HG03565 (cell line): ENCODE measurements at regions not wholly inside any gene's neighbourhood (a gene's known extent, or its start where the extent isn't known, plus 50 kb on each side); places are given as distances from the start of the nearest gene placed in this dataset.

ENCODE experiments used
- ATAC-seq: cut with Tn5 transposase; IDR thresholded peaks from one replicate; pipeline ENCODE4 v1.9.1; 2021; ENCODE audit warnings: mild to moderate bottlenecking, moderate library complexity; ENCODE audit not compliant: unreplicated experiment

DNA sequence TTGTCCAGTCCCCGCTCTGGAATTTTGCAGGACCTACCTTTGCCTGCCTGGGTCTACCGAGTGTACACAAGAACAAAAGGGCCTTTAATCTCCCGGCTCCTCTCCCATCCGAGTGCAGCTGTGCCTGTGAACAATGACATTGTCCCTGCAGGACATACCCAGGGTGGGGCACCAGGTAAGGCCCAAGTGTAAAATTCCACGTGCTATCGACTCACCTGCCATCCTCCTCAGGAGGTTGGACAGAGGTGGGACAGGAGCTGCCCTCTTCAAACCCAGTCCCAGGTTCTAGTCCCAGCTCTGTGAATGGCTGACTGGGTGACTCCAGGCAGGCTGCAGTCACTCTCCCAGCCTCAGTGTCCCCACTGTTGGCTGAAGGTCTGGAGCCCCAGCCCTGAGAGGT, 159.6 kb upstream of the ALDH1B1 start:
- ATAC-seq, result no peak

- no peak for ATAC-seq
Observed at GRCh38 chr9:38229504-38230155, 160.6 kb upstream of the SHB start.

GRCh38 chr9:38229104-38229500, 160.1 kb upstream of the SHB start:
- ATAC-seq, result no peak

DNA sequence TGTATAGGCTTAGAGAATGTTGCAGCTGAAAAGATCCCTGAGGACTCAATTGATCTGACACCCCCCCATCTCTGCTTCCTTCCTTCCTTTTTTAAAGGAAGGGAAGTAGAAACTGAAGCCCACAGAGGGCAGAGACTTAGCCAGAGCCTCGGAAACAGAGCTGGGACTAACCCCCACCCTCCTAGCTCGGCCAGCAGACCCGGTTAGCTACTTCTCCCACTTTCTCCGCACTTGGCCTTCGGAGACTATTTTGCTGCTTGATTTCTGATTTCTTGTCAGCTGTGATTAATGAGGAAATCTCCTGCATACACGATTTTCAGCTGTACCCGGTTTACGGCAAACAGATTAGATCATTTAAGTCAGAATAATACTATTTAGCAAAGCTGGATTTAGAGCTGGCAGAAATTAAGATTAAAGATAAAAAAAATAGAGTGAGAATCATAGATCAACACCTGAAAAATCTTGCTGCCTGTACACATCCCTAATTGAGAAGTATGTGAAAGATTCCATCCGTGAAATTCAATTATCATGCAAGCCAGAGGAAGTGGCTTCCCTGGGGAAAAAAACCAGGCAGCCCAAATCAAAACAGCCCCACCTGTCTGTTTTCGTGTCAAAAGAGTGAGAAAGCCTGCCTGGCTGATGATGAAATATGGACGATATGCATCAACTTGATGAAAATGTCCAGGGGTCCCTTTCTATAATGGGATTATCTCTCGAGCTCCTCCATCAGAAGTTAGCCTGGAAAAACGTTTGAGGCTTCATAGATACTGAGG, 159.5 kb upstream of the SHB start:
- ATAC-seq, result no peak

DNA sequence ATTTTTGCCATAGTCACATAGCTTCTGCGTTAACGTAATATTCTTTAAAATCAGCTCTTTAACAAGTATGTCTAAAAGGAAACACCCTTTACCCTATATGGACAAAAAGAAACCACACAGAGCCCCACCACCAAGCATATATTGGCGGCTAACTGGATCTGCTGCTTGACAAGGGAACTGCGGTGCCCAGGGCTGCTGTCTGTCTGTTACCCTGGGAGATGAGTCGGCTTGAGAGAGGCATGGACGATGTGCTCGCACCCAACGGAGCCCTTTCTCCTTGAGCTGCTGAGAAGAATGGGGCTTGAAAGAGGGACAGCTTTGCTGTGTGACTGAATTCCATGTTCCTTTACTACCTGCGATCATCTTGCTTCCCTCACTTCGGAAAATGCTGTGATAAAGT, 158.6 kb upstream of the SHB start:
- ATAC-seq, result no peak

DNA sequence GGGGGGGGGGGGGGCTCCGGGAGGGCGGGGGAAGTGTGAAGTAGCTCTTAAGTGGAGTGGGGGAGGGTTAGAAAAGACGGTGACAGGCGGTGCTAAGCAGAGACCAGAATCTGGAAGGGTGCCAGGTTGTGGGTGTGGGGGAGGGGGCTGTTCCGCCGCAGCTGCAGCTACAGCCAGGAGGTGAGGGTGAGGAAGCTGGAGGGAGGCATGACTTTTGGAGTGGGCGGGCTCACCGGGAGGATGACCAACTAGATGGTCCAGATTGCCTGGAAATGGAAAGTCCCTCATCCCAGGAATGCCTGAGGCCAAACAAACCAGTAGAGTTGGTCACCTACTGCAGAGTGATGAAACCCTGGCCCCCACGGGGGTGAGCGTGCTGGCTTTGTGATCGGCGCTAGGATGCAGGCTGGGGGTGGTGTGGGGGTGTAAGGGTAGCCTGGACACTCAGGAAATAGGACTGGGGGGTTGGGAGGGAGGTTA, 158.1 kb upstream of the SHB start:
- no peak for ATAC-seq

DNA sequence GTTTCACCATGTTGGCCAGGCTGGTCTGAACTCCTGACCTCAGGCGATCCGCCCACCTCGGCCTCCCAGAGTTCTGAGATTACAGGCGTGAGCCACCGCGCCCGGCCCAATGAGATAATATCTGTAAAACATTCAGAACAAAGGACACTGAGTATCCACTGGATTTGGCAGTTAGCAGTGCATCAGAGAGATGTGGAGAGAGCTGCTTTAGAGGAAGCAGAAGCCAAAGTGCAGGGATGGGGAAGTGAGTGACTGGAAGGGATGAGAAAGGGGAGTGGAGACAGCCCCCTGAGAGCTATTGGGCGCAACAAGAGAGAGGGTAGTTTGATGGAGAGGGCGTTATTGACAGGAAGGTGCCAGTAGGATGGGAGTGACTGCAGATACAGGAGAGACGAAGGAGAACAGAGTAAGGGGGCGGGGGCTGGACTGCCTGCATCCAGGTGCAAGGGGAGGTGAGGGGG, 157.5 kb upstream of the SHB start:
- no peak for ATAC-seq

- no peak for ATAC-seq
Observed at GRCh38 chr9:38224941-38225340, 155.9 kb upstream of the SHB start.

GRCh38 chr9:38216572-38216971, 147.5 kb upstream of the SHB start:
- no peak for ATAC-seq

GRCh38 chr9:38215465-38215864, 146.4 kb upstream of the SHB start:
- ATAC-seq, result no peak

- no peak for ATAC-seq
Observed at GRCh38 chr9:38214432-38214831, 145.4 kb upstream of the SHB start.

DNA sequence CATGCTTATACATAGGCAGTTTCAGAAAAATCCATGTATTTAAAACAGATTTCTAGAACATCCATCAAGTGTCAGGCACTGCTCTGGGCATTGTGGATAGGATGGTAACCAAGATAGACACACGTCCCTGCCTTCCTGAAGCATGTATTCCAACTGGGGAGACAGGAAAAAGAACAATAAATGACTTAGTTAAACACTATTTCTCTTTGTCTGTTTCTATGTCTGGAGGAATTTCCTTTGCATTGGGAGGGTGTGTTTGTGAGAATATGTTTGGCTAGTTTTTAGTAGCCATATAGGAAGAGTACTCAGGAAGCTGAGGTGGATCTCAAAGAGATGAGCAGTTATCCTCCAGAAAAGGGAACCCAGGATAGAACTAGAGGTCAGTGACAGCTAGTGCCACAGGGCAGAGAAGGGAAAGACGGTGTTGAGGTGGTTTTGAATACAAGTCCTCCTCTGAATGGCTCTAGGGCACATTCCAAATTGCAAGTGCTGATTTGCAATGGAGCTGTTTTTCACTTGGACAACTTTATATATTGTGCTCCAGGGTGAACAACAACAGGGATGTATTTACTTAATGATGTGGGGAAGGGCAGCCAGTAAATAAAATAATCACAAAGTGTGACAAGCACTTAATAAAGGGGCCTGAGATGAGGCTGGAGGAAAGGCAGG, 144.7 kb upstream of the SHB start:
- ATAC-seq, result no peak

DNA sequence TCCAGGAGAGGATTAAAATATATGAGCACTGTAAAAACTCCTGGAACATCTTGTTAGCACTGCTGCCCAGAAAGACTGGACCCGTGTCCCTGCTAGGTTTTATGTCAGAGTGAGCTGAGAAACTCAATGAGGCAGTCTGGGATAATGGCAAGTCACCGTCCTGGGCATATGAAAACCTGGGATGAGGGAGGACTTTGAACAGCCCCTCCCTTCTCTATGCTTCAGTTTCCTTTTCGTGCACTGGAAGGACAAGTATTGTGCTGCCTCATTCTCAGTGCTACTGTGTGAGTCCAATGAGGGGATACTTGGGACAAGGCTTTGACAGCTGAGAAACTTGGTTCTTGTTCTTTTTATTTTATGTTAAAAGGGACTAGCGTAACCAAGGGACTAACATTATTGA, 143.0 kb upstream of the SHB start:
- no peak for ATAC-seq

- ATAC-seq, result no peak
Observed at GRCh38 chr9:38211002-38211401, 142.0 kb upstream of the SHB start.

- no peak for ATAC-seq
Observed at GRCh38 chr9:38208206-38208901, 139.3 kb upstream of the SHB start.

DNA sequence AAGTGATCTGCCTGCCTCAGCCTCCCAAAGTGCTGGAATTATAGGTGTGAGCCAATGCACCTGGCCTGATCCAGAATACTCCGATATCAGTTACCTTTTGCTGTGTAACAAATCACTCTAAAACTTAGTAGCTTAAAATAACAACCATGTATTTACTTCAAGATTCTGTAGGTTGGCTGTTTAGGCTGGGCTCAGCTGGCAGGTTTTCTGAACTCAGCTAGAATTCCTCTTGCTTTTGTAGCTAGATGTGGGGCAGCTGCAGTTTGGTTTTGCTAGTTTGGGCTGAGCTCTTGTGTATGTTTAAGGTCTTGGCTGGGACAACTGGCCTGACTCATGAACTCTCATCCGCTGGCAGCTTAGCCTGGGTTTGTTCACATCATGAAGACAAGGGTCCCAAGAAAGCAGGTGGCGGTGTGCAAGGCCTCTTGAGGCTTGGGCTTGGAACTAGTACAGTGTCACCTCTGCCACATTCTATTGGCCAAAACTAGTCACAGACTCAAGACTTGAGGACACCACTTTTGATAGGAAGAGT, 138.3 kb upstream of the SHB start:
- ATAC-seq, result no peak

- no peak for ATAC-seq
Observed at GRCh38 chr9:38205279-38205678, 136.3 kb upstream of the SHB start.

- ATAC-seq, result no peak
Observed at GRCh38 chr9:38202336-38202938, 133.4 kb upstream of the SHB start.

GRCh38 chr9:38201844-38202243, 132.8 kb upstream of the SHB start:
- no peak for ATAC-seq

DNA sequence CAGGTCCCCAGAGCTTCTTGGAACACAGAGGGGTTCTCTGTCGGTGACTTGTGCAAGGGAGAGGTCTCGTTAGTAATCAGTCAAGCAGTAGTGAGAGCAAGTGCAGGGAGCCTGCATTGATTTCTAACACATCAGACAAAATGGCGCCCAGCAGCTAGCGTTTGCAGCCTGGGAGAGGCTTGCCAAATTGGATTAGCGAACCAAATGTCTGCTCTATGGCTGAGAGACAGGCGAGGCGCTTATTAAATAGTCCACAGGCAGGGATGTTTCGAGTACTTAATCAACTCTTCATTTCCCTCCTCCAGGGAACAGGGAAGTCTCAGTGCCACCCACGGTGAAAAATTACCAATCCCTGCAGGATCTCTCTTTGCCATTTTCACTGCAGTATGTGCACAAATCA, 131.4 kb upstream of the SHB start:
- ATAC-seq, result no peak

- no peak for ATAC-seq
Observed at GRCh38 chr9:38198140-38198539, 129.1 kb upstream of the SHB start.
